ENCODE measurements at regions not wholly inside any gene's neighbourhood (a gene's known extent, or its start where the extent isn't known, plus 50 kb on each side); places are given as distances from the start of the nearest gene placed in this dataset.

GRCh38 chr11:116343270-116343669, 429.5 kb downstream of the BUD13 start:
- TF ChIP-seq POLR2A (IDR thresholded peaks at IDR 0.05; ENCODE audit: low read length): no peak
- TF ChIP-seq GATA1 (IDR thresholded peaks at IDR 0.05; ENCODE audit: low read depth, low read length): no peak

All from erythroblast (primary cell).